A204.1 (cell line): ENCODE measurements at regions not wholly inside any gene's neighbourhood (a gene's known extent, or its start where the extent isn't known, plus 50 kb on each side); places are given as distances from the start of the nearest gene placed in this dataset.

Experiments
- FAIRE-seq: peaks from 2 replicates; lab custom pipeline; 2012; peaks lifted over from hg19 to GRCh38; lab: Jason Lieb, UNC

DNA sequence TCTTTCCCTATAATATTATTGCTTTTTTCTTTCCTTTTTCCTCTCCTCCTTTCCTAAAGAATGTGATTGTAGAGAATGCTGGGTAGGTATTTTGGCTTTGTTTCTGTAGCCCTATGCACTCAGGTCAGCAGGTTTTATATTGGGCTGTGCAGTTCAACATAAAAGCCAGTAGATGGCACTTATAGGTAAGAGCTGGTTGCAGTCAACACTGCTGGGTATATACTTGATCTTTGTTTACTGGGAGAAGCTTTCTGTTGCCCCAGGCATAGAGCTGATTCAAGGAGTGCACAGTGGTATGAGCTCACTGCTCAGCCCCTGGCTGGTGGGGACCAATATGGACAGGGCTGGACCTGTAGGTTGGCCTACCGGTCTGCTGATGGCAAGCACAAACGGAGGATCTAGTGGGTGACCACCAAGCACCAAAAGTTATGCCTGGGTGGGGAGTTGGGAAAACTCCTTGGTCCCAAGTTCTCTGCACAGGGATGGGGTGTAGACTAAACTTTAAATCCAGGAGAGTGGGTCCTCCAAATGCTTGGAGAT is 378.9 kb downstream of the PMP22 start:
- FAIRE-seq: no peak

DNA sequence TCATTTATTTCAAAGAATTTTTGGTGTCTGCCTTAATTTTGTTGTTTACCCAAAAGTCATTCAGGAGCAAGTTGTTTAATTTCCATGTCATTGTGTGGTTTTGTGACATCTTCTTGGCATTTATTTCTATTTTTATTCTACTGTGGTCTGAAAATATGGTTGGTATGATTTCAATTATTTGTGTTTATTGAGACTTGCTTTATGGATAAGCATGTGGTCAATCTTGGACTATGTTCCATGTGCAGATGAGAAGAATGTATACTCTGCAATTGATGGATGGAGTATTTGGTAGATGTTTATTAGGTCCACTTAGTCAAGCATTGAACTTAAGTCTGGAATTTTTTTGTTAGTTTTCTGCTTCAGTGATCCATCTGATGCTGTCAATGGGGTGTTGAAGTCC is 383.0 kb downstream of the PMP22 start:
- no peak for FAIRE-seq

DNA sequence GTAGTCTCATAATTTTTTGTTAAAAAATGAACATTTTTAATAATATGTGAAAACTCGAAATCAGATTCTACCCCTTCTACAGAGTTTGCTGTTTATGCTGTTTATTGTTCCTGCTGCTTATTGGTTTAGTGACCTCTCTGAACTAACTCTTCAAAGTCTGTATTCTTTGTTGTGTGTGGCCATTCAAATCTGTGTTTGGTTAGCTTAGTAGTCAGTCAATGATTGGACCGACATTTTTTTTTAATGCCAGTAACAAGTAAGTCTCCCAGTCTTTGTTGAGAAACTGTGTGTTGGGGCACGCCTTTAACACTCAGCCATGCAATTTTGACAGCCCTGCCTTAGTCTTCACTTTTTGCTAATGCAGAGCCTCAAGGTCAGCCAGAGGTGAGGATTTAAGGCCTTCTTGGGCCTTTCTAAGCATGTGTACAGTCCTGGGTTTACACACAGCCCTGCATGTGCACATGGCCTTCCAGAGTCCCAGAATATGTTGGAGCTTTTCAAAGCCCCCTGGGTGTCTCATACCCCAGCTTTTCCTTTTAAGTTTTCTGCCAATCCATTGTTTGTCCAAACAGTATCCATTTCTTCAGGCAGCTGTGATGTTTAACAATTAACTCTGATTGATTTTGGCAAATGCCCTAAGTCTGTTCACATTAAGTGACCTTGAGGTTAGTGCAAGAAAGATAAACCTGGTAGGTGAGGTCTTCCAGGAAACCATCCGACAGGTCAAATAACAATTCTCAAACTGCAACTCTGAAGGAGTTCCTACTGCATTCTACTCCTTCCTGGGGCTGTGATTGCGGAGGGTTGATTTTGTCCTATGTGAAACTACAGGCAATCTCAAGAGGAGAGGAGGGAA is 389.3 kb downstream of the PMP22 start:
- no peak for FAIRE-seq

DNA sequence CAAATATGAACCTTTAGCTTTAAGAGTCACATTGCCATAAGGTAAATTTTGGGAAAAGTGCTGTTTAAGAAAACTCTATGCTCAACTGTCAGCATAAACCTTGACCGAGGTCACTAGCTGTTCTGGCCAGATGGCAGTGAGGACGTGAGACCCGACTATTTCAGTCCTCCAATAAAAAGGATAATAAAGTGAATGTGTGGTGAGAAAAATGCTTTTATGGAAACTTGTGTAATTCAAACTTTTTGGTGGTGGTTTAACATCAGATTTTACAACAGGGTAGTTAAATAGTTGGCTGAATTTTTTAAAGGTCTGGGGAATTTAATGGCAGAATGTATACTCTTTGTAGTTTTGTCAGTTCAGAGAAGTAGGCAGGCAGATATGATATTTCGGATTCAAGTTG is 391.1 kb downstream of the PMP22 start:
- FAIRE-seq: no peak

DNA sequence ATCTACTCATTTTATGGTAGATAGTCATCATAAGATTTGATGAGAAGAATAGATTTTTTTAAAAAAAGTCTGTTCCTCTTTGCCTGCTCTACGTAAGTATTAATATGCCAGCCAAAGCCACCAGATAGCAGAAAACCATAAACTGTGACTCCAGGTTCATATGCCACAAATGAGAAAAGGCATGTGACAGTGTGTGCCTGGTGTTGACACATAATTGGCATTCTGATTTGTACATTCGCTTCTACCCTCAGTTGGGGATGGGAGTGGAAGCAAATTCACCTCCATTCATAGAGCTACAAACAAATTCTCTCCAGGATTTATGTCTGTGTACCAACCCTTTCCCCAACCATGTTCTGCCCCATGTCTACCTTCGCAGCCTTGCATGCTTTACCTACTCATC is 391.6 kb downstream of the PMP22 start:
- no peak for FAIRE-seq

DNA sequence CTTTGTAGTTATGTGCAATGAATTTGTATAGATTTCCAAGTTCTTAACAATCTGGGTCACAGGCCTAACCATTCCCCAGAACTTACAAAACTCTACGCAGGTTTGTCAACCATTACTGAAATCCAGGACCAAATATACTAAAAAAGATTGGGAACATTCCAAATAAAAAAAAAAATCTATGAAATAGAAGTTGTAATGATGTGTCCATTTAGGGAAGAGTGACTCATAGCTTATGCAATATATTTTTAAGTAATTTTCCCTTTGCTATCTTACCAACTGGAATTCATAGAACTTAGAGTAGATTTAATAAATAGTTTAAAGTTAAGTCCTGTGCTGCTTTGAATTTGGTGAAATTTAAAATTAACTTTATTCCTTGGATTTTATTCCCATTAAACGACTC is 393.2 kb downstream of the PMP22 start:
- no peak for FAIRE-seq

DNA sequence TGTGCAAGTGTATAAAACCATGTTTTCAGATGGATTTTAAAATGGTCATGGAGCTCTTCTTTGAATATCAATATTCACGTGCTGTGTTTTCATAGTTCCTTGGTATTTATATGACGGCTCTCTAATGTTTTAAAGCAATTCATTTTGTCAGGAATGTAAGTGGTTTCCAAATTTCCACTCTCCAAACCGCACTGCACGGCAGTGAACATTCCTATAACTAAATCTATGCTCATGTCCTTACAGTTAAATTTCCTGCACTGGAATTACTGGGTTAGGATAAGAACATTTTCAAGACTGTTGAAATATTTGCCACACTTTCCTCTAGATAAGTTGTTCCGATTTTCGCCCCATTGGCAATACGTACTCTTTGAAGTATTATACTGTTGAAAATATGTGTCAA is 398.9 kb downstream of the PMP22 start:
- FAIRE-seq: no peak

DNA sequence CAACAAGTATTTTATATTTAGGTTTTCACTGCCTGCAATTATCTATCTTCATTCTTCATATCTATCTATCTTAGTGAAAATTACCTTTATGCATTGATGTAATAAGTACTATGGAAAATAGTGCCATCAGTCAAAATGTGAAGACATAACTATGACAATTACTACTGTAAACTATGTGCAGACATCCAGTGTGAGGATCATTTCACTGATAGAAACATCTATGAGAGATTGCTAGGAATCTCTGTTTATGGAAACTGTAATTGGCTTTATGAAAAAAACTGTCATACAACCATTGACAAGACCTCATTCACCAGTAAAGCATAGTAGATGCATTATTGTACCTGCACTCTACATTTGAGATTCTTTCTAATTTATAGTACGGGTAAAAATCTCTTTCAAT is 401.0 kb downstream of the PMP22 start:
- FAIRE-seq: no peak

DNA sequence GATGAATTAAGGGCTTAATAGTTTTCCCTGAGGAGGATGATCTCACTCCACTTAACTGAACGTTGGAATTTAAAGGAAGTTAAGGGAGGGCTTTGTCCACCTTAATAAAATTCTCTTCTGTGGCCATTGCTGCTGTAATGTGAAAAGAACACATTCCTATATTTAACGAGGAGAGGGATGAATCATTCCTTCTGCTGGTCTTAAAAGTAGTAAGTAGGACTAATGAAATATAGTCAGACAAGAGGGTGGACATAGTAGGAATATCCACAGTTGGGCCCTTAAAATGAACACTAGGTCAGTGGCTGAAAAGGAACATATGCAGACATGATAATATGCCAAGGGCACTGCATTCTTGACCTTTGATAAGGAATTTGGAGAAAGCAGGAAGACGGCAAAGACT is 405.6 kb downstream of the PMP22 start:
- FAIRE-seq: no peak

DNA sequence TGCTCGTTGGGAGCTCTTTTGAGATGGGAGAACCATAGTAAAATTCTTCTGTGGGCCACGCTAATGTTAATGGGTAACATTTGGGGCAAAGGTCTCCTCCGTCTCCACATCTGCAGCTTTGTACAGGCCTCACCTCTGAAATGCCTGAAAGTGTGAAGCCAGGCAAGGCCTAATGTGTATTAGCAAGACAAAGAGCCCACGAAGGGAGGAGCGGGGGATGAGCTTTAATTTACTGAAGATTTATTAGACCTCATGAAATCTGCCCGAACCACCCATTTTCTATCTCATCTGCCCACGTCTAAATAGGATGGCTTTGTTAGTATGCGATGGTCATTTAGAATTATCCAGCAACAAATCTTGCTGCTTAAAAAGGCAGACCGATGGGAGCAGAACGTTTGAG is 408.9 kb downstream of the PMP22 start:
- no peak for FAIRE-seq

DNA sequence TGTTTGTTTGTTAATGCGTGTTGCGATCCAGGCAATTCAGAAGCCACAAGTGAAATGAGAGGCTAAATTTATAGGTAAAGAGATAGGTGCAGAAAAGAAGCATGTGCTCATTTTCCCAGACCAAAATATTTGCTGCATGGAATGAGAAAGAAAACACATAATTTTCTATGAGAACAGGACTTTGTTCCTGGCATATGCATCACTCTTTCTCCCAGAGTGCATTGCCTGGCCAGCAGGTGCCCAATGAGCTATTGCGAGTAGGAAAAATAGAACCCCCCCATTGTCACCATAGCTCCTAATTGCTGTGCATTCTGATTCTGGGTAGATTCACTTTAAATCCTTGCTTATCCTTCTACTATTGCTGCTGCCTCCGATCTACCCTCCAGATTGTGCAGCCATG is 410.4 kb downstream of the PMP22 start:
- no peak for FAIRE-seq

DNA sequence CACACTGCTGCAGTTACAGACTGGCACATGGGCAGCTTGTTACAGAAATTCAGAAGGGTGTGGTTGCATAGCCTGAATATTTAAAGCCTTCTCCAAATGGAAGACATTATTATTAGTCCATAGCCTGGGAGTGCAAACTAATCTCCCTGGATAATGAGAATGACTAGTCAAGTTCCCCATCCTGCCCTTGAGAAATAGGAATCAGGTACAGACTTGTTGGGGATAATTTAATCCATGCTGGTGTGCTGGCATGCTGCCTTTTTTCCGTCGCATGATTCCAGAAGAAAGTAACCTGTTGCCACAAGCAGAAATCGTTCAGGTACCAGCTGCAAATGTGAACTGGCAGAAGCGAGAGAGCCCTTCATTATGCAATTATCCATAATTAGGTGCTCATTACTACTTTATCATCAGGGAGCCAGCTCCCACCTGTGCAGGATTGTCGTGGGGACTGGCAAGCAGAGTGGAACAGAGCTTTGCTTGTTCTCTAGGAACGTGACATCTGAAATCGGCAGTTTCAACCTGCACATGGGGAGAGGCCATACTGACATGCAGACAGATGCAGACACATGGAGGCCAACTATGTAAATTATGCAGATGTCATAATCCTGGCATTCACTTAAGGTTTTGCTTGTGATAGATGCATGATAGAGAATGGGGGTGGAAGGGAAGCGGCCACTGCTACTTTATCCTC is 419.4 kb downstream of the PMP22 start:
- no peak for FAIRE-seq

DNA sequence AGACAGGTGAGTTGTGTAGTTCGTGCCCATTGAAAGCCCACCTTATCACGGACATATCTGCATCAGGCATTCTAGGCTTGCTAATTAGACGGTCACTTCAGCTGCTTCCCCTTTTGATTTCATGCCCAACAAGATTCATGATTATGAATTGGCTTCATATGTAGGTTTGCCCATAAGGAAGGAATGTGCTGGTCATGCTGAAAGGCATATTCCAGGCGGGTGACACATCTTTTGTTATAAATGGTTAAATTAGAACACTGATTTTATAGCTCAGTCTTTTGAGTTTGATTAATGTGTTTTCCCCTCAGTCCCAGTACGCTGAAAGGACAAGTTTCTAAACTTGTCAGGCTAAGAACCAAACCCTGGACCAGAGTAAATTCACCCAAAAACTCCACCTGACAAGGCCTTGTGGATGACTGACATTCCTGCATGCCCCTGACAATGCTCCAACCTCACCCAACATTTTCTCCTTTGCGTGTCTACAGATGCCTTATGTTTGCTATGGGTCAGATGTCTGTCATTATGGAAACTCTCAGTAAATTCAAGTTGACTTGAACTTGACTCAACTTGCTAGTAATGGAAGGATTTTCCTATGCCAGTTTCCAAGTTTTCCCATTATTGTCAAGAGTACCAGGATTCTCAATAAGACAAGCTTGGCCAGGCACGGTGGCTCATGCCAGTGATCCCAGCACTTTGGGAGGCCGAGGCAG is 421.9 kb downstream of the PMP22 start:
- FAIRE-seq: no peak

DNA sequence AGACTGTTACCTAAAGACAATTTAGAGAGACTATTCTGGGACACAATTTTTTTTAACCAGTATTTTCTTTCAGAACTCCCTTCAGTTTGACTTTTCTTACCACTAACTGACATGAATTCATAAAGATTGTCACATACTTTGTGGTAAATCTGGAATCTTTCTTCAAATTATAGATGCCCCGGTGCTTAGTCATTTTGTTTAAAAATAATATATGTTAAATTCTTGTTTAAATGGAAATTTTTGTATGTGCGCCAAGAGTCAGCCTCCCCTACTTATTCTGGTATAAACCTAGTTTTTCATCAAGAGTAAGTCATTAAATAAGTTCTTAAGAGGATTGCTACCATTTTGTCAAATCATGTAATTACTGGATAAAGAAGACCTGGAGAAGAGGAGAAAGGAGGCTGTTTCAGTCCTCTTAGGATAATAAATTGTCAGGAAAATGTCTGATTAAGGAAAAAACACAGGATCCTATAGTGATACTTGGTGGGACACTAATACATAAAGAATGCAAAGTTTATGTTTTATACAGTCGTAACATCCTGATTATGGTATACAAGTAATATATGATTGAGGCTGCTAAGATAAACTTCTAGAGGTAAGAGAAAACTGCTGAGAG is 424.4 kb downstream of the PMP22 start:
- FAIRE-seq: no peak

DNA sequence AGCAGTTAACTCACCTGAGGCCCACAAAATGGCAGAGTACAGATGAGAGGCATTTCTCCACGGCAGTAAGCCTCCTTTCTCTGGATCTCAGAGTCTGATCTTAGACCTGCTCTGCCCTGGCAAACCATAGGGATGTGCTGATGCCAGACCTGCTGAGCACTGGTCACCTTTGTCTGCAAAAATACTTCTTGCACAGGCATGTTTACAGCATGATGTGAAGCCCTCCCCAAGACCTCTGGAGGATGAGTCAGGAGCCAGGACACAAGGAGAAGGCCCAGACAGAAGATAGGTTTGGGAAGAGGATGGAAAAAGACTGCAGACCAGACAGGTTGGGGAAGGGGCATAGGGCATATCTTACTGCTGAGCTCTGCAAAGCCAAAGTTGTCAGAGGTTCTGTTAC is 426.6 kb downstream of the PMP22 start:
- no peak for FAIRE-seq

DNA sequence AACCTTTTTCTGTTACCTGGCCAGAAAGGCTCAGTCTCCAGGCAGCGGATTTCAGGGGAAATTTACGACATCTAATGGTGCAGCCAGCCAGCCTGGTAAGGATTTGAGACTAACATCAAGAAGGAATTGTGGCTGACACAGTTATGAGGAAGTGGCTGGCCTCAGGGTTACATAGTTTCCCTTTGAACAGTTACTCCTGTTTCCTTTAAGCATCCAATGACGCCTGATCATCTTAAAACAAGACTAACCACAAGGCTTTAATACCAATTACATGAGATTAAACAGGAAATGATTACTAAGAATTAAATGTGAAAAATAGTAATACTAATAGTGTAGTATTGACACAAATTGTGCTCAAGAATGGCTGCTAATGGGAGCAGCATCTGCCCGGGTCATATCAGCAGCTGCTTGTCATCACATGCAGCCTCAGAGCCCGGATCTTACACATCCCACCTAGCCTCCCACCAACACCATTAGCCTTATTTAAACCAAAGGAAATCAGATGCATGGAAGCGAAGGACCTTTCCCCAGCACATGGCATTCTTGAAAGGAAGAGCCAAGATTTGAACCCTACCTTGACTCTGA is 431.8 kb downstream of the PMP22 start:
- no peak for FAIRE-seq

DNA sequence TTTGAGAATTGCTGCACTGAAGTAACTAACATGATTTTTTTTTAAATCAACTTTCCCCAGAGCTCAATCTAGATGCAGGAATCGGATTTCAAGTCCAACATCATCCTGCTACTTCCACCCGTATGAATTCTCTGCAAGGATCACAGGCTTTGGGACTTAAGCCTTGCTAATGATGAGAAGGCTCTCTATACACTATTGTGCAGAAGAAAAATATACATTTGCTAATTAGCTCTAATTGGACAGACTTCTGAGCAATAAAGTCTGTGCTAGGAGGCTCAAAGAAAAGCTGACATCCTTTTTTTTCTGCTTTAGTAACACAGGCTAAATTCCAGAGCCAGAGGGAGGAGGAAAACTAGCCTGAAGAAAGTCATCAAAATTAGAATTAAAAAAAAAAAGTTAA is 433.6 kb downstream of the PMP22 start:
- FAIRE-seq: no peak

DNA sequence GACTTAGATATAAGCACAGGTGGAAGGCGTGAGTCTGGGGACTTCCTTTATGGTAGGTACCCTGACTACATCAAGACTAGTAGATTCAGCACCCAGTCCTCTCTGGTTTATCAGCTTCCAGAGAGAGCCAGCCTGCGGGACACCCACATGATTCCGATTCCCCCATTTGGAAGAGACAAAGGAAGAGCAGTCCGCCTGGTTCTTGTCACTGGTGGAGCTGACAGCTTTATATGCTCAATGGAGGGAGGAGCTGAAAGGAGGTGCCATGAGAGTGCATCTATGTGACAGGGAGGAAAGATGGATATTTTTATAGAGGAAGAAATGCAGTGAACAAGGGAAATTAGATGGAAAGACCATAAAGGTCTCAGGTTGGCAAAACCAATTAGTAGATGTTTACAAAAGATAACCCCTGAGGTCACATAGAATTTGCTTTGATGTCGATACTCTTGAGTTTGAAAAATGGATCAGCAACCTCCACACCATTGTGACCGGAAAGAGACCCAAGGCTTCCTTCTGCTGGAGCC is 437.7 kb downstream of the PMP22 start:
- FAIRE-seq: no peak

DNA sequence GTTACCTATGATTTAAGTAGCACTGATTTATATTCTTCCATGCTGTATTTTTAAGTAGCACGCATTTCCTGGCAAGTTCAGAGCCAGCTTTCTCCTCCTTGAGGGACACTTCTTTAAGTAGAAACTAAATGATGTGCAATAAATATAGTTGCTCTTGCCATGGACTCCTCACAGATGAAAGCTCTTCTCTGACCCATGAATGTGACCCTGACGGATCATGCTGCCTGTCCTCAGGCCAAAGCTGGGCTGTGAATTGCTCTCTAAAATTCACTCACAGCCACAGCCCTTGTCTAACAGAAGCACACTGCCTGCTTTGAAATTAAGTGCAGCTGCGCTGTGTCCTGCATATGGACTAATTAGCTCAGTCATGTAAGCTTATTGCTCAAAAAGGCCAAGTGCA is 438.8 kb downstream of the PMP22 start:
- FAIRE-seq: no peak

DNA sequence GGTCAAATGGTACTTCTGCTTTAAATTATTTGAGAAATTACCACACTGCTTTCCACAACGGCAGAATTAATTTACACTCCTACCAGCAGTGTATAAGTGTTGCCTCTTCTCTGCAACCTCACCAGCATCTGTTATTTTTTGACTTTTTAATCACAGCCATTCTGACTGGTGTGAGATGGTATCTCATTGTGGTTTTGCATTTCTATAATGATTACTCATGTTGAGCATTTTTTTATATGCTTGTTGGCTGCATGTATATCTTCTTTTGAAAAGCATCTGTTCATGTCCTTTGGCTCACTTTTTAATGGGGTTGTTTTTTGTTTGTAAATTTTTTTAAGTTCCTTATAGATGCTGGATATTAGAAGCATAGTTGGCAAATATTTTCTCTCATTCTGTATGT is 446.7 kb downstream of the PMP22 start:
- FAIRE-seq: no peak

DNA sequence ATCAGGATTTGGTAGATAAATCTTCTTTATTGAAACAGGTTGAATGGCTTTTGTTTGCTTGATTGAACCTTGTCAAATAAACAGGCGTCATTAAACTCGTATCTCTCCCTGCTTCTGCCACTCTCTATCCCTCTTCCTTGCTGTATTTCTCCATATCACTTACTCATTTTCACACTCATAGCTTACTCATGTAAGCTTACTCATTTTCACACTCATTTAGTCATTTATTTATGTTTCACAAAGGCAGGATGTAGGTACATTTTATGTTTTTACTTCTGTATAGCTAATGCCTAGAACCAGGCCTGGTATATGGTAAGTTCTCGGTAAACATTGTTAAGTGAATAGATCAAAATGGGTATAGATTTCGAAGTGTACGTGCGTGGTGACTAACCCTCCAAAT is 450.0 kb downstream of the PMP22 start:
- FAIRE-seq: no peak
